Thyroid gland (tissue), 4 donors: ENCODE measurements at regions not wholly inside any gene's neighbourhood (a gene's known extent, or its start where the extent isn't known, plus 50 kb on each side); places are given as distances from the start of the nearest gene placed in this dataset.

Experiments used
- CTCF ChIP-seq, 6 experiments: fragments of 200-600 bp in 3 of 6; fragments of 450-650 bp in 3 of 6; sonication (generic) in 3 of 6; IDR thresholded peaks; one replicate each; pipeline ENCODE4 v1.5.1; 2016 to 2019; ENCODE audit warnings: antibody characterized with exemption in 6 of 6, mild to moderate bottlenecking in 2 of 6, inconsistent platforms in 1 of 6, moderate library complexity in 1 of 6
- POLR2A ChIP-seq, 2 donors: fragments of 450-650 bp; IDR thresholded peaks; one replicate each; pipeline ENCODE4 v1.6.1; 2017; ENCODE audit warnings: antibody characterized with exemption in 2 of 2, mild to moderate bottlenecking in 2 of 2, moderate library complexity in 1 of 2

GRCh38 chr6:28727559-28728211, 196.1 kb downstream of the TRIM27 start:
- TF ChIP-seq CTCF (IDR thresholded peaks at IDR 0.05), result no peak
- no peak for TF ChIP-seq POLR2A (IDR thresholded peaks at IDR 0.05)
